RWPE2 (cell line): ENCODE measurements at regions not wholly inside any gene's neighbourhood (a gene's known extent, or its start where the extent isn't known, plus 50 kb on each side); places are given as distances from the start of the nearest gene placed in this dataset.

ENCODE experiments used
- ATAC-seq: fragments of 200-7000 bp; cut with Tn5 transposase; 3 replicates; pipeline ENCODE4 v1.9.1; 2021; ENCODE audit warnings: low read depth
- DNase-seq: peaks from one replicate; pipeline ENCODE4 v3.0.0-alpha.2; 2020; ENCODE audit warnings: low spot score
- H3K27ac ChIP-seq: fragments of 450-650 bp; 2 replicates; pipeline ENCODE4 v1.5.1; 2017; ENCODE audit warnings: mild to moderate bottlenecking; ENCODE audit not compliant: poor library complexity, severe bottlenecking
- H3K27me3 ChIP-seq: fragments of 250-450 bp; sonication (Bioruptor Pico); 2 replicates; pipeline ENCODE4 v1.5.1; 2021; ENCODE audit warnings: mild to moderate bottlenecking, moderate library complexity; ENCODE audit not compliant: insufficient read depth, poor library complexity, severe bottlenecking
- H3K36me3 ChIP-seq: fragments of 250-450 bp; sonication (Bioruptor Pico); 2 replicates; pipeline ENCODE4 v1.5.1; 2020; ENCODE audit warnings: low read depth, mild to moderate bottlenecking, moderate library complexity
- H3K4me1 ChIP-seq: fragments of 250-450 bp; sonication (Bioruptor Pico); 2 replicates; pipeline ENCODE4 v1.5.1; 2021; ENCODE audit warnings: mild to moderate bottlenecking, moderate library complexity; ENCODE audit not compliant: insufficient read depth, poor library complexity, severe bottlenecking
- H3K4me3 ChIP-seq: fragments of 250-450 bp; sonication (Bioruptor Pico); 2 replicates; pipeline ENCODE4 v1.5.1; 2021; ENCODE audit warnings: mild to moderate bottlenecking, moderate library complexity; ENCODE audit not compliant: severe bottlenecking
- H3K9me3 ChIP-seq: fragments of 250-450 bp; sonication (Bioruptor Pico); 2 replicates; pipeline ENCODE4 v1.5.1; 2021; ENCODE audit warnings: mild to moderate bottlenecking, moderate library complexity; ENCODE audit not compliant: severe bottlenecking
- TF ChIP-seq, protein P1 (sequence below): fragments of 450-650 bp; IDR thresholded peaks from one replicate; pipeline ENCODE4 v1.5.1; 2017; ENCODE audit warnings: mild to moderate bottlenecking, moderate library complexity; ENCODE audit not compliant: poor library complexity, severe bottlenecking

DNA sequence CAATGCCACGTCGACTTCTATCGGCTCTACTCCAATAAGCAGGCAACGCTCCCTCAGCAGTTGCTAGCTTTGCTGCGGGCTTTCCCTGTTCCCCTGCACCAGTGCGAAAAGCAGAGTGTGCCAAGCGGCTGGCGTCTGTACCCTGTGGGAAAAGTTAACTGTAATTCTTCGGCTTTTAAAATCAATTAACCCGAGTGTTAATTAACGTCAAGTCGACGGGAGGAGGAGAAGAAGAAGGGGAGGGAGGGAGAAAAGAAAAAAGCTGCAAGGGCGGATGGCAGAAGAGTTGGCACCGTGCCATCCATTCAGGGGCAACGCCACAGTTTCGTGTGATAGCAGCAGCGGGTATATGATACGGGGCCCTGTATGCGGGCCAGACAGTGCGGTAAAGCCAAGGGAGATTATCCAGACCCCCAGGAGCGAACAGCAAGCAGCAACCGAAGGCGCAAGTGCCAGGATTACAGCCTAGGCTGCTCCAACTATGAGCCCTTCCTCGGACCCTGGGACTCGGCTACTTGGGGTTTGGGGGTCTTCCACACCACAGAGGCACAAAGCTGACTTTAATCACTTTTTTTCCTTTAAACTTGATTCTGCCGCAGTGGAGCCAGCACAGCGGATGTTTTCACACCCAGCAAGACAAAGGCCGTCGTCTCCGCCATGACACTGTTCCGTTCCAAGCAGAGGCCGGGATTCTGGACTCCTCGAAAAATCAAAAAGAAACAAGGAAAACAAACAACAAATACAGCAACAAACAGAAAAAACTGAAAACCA is 253.8 kb upstream of the PMFBP1 start:
- ATAC-seq: no peak
- Histone ChIP-seq H3K36me3 (peaks cover 23% of the 10 kb centered on the region), H3K4me1 (no peaks in the 10 kb centered on the region), H3K4me3 (no peak overlapping the region), H3K9me3 (peaks cover 5% of the 10 kb centered on the region), H3K27ac (no peak overlapping the region), H3K27me3 (no peaks in the 10 kb centered on the region)
- DNase-seq: no peak
- TF ChIP-seq, protein P1, sequence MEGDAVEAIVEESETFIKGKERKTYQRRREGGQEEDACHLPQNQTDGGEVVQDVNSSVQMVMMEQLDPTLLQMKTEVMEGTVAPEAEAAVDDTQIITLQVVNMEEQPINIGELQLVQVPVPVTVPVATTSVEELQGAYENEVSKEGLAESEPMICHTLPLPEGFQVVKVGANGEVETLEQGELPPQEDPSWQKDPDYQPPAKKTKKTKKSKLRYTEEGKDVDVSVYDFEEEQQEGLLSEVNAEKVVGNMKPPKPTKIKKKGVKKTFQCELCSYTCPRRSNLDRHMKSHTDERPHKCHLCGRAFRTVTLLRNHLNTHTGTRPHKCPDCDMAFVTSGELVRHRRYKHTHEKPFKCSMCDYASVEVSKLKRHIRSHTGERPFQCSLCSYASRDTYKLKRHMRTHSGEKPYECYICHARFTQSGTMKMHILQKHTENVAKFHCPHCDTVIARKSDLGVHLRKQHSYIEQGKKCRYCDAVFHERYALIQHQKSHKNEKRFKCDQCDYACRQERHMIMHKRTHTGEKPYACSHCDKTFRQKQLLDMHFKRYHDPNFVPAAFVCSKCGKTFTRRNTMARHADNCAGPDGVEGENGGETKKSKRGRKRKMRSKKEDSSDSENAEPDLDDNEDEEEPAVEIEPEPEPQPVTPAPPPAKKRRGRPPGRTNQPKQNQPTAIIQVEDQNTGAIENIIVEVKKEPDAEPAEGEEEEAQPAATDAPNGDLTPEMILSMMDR: no peak

DNA sequence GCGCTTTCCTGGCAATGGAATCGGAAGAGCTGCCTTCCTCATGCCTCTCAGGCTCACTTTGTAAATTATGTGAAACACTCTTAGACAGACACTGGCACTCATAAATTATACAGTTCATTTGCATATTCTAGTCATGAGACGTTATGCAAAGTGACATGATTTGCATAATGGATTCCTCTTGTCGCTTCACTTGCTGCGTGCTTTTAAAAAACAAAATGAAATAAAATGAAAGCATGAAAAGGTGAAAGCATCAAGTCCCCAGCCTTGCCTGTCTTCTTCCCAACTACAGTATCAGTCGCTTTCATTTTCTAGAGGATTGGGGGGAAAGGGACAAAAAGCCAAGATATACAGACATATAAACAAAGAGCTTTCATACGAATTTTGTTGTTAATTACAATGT is 252.8 kb upstream of the PMFBP1 start:
- TF ChIP-seq, protein P1: no peak
- Histone ChIP-seq H3K9me3 (peaks cover 5% of the 10 kb centered on the region), H3K4me3 (no peak overlapping the region), H3K4me1 (no peaks in the 10 kb centered on the region), H3K27me3 (no peaks in the 10 kb centered on the region), H3K36me3 (peaks cover 23% of the 10 kb centered on the region), H3K27ac (no peak overlapping the region)
- ATAC-seq (no peak), DNase-seq (no peak)

DNA sequence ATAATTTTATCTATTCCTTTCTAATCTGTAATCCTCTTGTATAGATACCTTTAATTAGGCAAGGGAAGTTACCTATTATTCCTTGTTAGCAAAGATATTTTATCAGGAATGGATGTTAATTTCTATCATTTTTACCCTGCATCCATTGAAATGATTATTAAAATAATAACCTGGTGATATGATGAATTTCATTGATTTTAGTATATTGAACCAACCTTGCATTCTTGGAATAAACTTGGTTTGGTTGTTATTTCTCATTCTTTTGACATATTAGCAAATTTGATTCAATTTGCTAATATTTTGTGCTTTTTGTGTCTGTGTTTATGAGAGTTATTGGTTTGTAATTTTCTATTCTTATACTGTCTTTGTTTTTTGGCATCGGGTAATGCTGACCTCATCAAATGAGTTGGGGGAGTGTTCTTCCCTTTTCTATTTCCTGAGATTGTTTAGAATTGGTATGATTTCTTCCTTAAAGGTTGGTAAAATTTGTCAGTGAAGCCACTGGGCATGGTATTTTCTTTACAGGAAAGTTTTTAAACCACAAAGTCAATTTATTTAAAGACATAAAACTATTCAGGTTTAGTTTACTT is 250.4 kb upstream of the PMFBP1 start:
- no peak for ATAC-seq
- no peaks in the 10 kb centered on the region for H3K4me1 ChIP-seq
- TF ChIP-seq, protein P1: no peak
- no peak overlapping the region for H3K4me3 ChIP-seq
- H3K36me3 ChIP-seq: peaks cover 23% of the 10 kb centered on the region
- H3K27ac ChIP-seq: no peak overlapping the region
- DNase-seq: no peak
- H3K27me3 ChIP-seq: no peaks in the 10 kb centered on the region
- peaks cover 5% of the 10 kb centered on the region for H3K9me3 ChIP-seq

DNA sequence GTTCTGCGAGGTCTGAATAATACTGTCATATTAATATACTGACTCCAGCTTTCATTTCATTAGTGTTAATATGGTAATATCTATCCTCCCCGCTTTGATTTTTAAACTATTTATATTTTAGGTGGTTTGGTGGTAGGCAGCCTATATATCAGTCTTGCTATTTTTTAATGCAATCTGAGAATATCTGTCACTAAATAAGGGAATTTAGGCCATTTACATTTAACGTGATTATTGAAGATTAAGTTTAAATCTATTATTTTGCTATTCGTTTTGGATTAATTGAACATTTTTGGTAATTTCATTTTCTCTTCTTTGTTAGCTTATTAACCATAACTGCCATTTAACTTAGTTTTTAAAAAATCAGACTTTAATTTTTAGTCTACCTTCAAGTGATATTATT is 247.7 kb upstream of the PMFBP1 start:
- no peak for ATAC-seq
- peaks cover 18% of the 10 kb centered on the region for H3K36me3 ChIP-seq
- peaks cover 5% of the 10 kb centered on the region for H3K9me3 ChIP-seq
- no peak overlapping the region for H3K27ac ChIP-seq
- no peak for DNase-seq
- H3K4me3 ChIP-seq: no peak overlapping the region
- H3K4me1 ChIP-seq: no peaks in the 10 kb centered on the region
- TF ChIP-seq, protein P1: no peak
- H3K27me3 ChIP-seq: no peaks in the 10 kb centered on the region

DNA sequence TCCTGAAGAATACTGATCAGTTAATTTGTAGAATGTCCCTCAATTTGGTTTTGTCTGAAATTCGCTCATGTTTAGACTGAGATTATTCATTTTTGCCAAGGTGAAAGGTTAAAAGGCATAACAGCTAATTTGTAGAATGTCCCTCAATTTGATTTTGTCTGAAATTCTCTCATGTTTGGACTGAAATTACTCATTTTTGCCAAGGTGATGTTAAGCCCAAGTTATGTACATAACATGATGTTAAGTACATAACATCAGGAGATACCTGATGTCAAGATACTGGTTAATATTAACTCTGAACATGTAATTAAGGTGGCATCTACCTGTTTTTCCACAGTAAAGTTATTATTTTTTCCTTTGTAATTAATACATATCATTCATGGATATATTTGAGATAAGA is 243.4 kb upstream of the PMFBP1 start:
- ATAC-seq (no peak), DNase-seq (no peak)
- no peak overlapping the region for H3K27ac ChIP-seq
- no peaks in the 10 kb centered on the region for H3K36me3 ChIP-seq
- H3K27me3 ChIP-seq: no peaks in the 10 kb centered on the region
- no peak overlapping the region for H3K4me3 ChIP-seq
- H3K9me3 ChIP-seq: no peaks in the 10 kb centered on the region
- no peaks in the 10 kb centered on the region for H3K4me1 ChIP-seq
- TF ChIP-seq, protein P1: no peak
